ENCODE measurements at regions not wholly inside any gene's neighbourhood (a gene's known extent, or its start where the extent isn't known, plus 50 kb on each side); places are given as distances from the start of the nearest gene placed in this dataset.

GRCh38 chr18:38895560-38895959 lies 1330.0 kb upstream of the CELF4 start:
- TF ChIP-seq POLR2A (IDR thresholded peaks at IDR 0.05; ENCODE audit: low read depth, low read length) (no peak), TBL1XR1 (IDR thresholded peaks at IDR 0.05; ENCODE audit: low read depth, low read length) (no peak), EP300 (IDR thresholded peaks at IDR 0.05; ENCODE audit: borderline replicate concordance in 1 of 2, control insufficient read depth in 1 of 2, low read depth in 2 of 2, low read length in 2 of 2) (no peak), ATF2 (IDR thresholded peaks at IDR 0.05; ENCODE audit: low read length) (no peak), ZNF24 (IDR thresholded peaks at IDR 0.05) (no peak), CTCF (IDR thresholded peaks at IDR 0.05 in 2 of 3, conservative IDR thresholded peaks at IDR 0.05 in 1 of 3; ENCODE audit: control insufficient read depth in 2 of 3, extremely low read depth in 1 of 3, insufficient read depth in 1 of 3, low read depth in 3 of 3, low read length in 3 of 3) (no peak), SMAD1 (IDR thresholded peaks at IDR 0.05; ENCODE audit: low read depth, partially characterized antibody) (no peak)

All from GM12878 (cell line).